Vagina (tissue), 2 donors: ENCODE measurements at regions not wholly inside any gene's neighbourhood (a gene's known extent, or its start where the extent isn't known, plus 50 kb on each side); places are given as distances from the start of the nearest gene placed in this dataset.

Experiments
- POLR2A ChIP-seq, 2 donors: fragments of 450-650 bp; IDR thresholded peaks; one replicate each; pipeline ENCODE4 v1.6.1; 2017; ENCODE audit warnings: antibody characterized with exemption in 2 of 2, mild to moderate bottlenecking in 2 of 2, moderate library complexity in 2 of 2
- POLR2AphosphoS5 ChIP-seq, 2 donors: sonication (generic); formaldehyde crosslinking; IDR thresholded peaks; one replicate each; pipeline ENCODE4 v1.9.0; 2017; ENCODE audit warnings: antibody characterized with exemption in 2 of 2, mild to moderate bottlenecking in 2 of 2, low read depth in 1 of 2; ENCODE audit not compliant: insufficient read depth in 1 of 2

DNA sequence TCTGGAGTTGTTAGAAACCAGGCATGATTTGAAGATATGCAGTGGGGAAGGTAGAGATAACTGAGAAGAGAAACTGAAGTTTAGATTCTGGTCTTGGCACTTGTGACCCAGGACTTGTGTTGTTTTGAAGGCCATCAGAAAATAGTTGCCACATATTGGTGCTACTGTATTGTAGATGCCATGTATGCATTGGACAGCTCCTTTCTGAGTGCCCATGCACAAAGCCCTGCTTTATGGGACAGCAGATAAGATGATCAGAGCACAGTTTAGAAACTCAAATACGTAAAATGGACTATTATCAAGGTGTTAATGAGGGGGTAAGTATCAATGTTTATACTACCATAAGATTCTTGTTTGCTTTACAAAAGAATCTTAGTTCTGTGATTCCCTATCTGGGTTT is 84.9 kb downstream of the KIF4B start:
- TF ChIP-seq POLR2A (IDR thresholded peaks at IDR 0.05) (no peak), POLR2AphosphoS5 (IDR thresholded peaks at IDR 0.05; ENCODE audit: insufficient read depth in 1 of 2, low read depth in 1 of 2) (no peak)
